Trophoblast cell (in vitro differentiated cells and primary cell): ENCODE measurements at regions not wholly inside any gene's neighbourhood (a gene's known extent, or its start where the extent isn't known, plus 50 kb on each side); places are given as distances from the start of the nearest gene placed in this dataset.

ENCODE experiments used
- DNase-seq, 2 donors: peaks; one replicate each; pipeline ENCODE4 v3.0.0-alpha.2; 2016
- H2AFZ ChIP-seq: 2 replicates; pipeline ENCODE4 v1.6.1; 2013; ENCODE audit warnings: low read length, moderate library complexity, mild to moderate bottlenecking; ENCODE audit not compliant: insufficient read depth, poor library complexity
- H2AK5ac ChIP-seq: 2 replicates; pipeline ENCODE4 v1.6.1; 2013; ENCODE audit warnings: mild to moderate bottlenecking, low read length
- H2BK120ac ChIP-seq: 2 replicates; pipeline ENCODE4 v1.6.1; 2013; ENCODE audit warnings: low read length, mild to moderate bottlenecking, moderate library complexity; ENCODE audit not compliant: insufficient read depth, poor library complexity
- H2BK12ac ChIP-seq: 2 replicates; pipeline ENCODE4 v1.6.1; 2013; ENCODE audit warnings: mild to moderate bottlenecking, low read length, moderate library complexity
- H2BK5ac ChIP-seq: 2 replicates; pipeline ENCODE4 v1.6.1; 2013; ENCODE audit warnings: low read length, low read depth, moderate library complexity, mild to moderate bottlenecking; ENCODE audit not compliant: poor library complexity
- H3K14ac ChIP-seq: 2 replicates; pipeline ENCODE4 v1.6.1; 2013; ENCODE audit warnings: mild to moderate bottlenecking, low read length
- H3K18ac ChIP-seq: 2 replicates; pipeline ENCODE4 v1.6.1; 2013; ENCODE audit warnings: mild to moderate bottlenecking, low read length
- H3K23ac ChIP-seq: 2 replicates; pipeline ENCODE4 v1.6.1; 2013; ENCODE audit warnings: low read length
- H3K27ac ChIP-seq: 2 replicates; pipeline ENCODE4 v1.5.1; 2013; ENCODE audit warnings: low read depth, mild to moderate bottlenecking, inconsistent platforms, low read length, moderate library complexity
- H3K27me3 ChIP-seq: 2 replicates; pipeline ENCODE4 v1.6.1; 2013; ENCODE audit warnings: inconsistent platforms, mild to moderate bottlenecking, low read length, moderate library complexity; ENCODE audit not compliant: insufficient read depth
- H3K36me3 ChIP-seq, 2 experiments: 1 replicate in 1 of 2; 2 replicates in 1 of 2; pipeline ENCODE4 v1.6.1; 2013; ENCODE audit warnings: low read length in 2 of 2, mild to moderate bottlenecking in 2 of 2, moderate library complexity in 1 of 2; ENCODE audit not compliant: insufficient read depth in 2 of 2, control insufficient read depth in 1 of 2
- H3K4ac ChIP-seq: 2 replicates; pipeline ENCODE4 v1.6.1; 2013; ENCODE audit warnings: low read depth, mild to moderate bottlenecking, low read length, moderate library complexity
- H3K4me1 ChIP-seq, 2 experiments: 1 replicate in 1 of 2; 2 replicates in 1 of 2; pipeline ENCODE4 v1.6.1; 2013; ENCODE audit warnings: low read length in 2 of 2, mild to moderate bottlenecking in 2 of 2, moderate library complexity in 1 of 2; ENCODE audit not compliant: insufficient read depth in 2 of 2, control insufficient read depth in 1 of 2
- H3K4me2 ChIP-seq: 2 replicates; pipeline ENCODE4 v1.6.1; 2013; ENCODE audit warnings: inconsistent platforms, mild to moderate bottlenecking, low read length, moderate library complexity
- H3K4me3 ChIP-seq: 2 replicates; pipeline ENCODE4 v1.5.1; 2013; ENCODE audit warnings: mild to moderate bottlenecking, low read depth, low read length, inconsistent platforms
- H3K79me1 ChIP-seq: one replicate; pipeline ENCODE4 v1.6.1; 2013; ENCODE audit warnings: low read length
- H3K79me2 ChIP-seq: 2 replicates; pipeline ENCODE4 v1.6.1; 2013; ENCODE audit warnings: low read length, mild to moderate bottlenecking; ENCODE audit not compliant: control insufficient read depth, insufficient read depth, poor library complexity
- H3K9ac ChIP-seq: 2 replicates; pipeline ENCODE4 v1.6.1; 2013; ENCODE audit warnings: mild to moderate bottlenecking, low read length
- H3K9me3 ChIP-seq: 2 replicates; pipeline ENCODE4 v1.6.1; 2013; ENCODE audit warnings: low read depth, mild to moderate bottlenecking, control low read depth, inconsistent platforms, low read length; ENCODE audit not compliant: insufficient read depth
- H4K12ac ChIP-seq: 2 replicates; pipeline ENCODE4 v1.6.1; 2013; ENCODE audit warnings: low read depth, mild to moderate bottlenecking, low read length, moderate library complexity
- H4K8ac ChIP-seq: 2 replicates; pipeline ENCODE4 v1.6.1; 2013; ENCODE audit warnings: low read depth, mild to moderate bottlenecking, low read length, moderate library complexity
- H4K91ac ChIP-seq: one replicate; pipeline ENCODE4 v1.6.1; 2013; ENCODE audit warnings: low read depth, mild to moderate bottlenecking, low read length, moderate library complexity
- WGBS: extraction: QIAGEN DNeasy Blood & Tissue Kit; methylation state at CpG from one replicate; pipeline ENCODE4 v1.1.7; 2013; ENCODE audit warnings: missing lambda C conversion rate; ENCODE audit not compliant: insufficient read length, insufficient coverage; ENCODE audit errors: extremely low coverage; 5-methylcytosine and 5-hydroxymethylcytosine counted together

- Histone ChIP-seq H3K9me3 (peaks cover 6% of the 10 kb centered on the region), H3K36me3 (no peaks in the 10 kb centered on the region), H4K91ac (no peak overlapping the region), H2BK120ac (no peak overlapping the region), H3K4me2 (no peak overlapping the region), H3K27me3 (no peaks in the 10 kb centered on the region), H3K79me2 (no peaks in the 10 kb centered on the region), H2AK5ac (no peak overlapping the region), H2BK5ac (no peak overlapping the region), H3K79me1 (no peaks in the 10 kb centered on the region), H3K4me3 (no peak overlapping the region), H2AFZ (no peak overlapping the region), H3K4ac (no peak overlapping the region), H2BK12ac (no peak overlapping the region), H3K23ac (no peak overlapping the region), H3K18ac (no peak overlapping the region), H3K4me1 (no peaks in the 10 kb centered on the region), H4K12ac (no peak overlapping the region), H3K14ac (no peak overlapping the region), H4K8ac (no peak overlapping the region), H3K9ac (no peak overlapping the region), H3K27ac (no peak overlapping the region)
- WGBS = no CpG with 5 or more reads among the region's 5 CpGs
- DNase-seq = no peak
These were observed 590.9 kb downstream of the AJAP1 start for GRCh38 chr1:5245348-5245747.

- peaks cover 6% of the 10 kb centered on the region for H3K9me3 ChIP-seq
- H3K4me1 ChIP-seq = no peaks in the 10 kb centered on the region
- H4K8ac ChIP-seq = no peak overlapping the region
- H3K27me3 ChIP-seq = no peaks in the 10 kb centered on the region
- H3K79me2 ChIP-seq = no peaks in the 10 kb centered on the region
- no peak overlapping the region for H3K4ac ChIP-seq
- H3K18ac ChIP-seq = no peak overlapping the region
- WGBS = no CpG with 5 or more reads among the region's 13 CpGs
- no peaks in the 10 kb centered on the region for H3K79me1 ChIP-seq
- no peak overlapping the region for H2BK12ac ChIP-seq
- no peak overlapping the region for H3K27ac ChIP-seq
- H3K14ac ChIP-seq = no peak overlapping the region
- no peak overlapping the region for H4K12ac ChIP-seq
- H3K36me3 ChIP-seq = no peaks in the 10 kb centered on the region
- H2AK5ac ChIP-seq = no peak overlapping the region
- H2BK5ac ChIP-seq = no peak overlapping the region
- H2BK120ac ChIP-seq = no peak overlapping the region
- H3K4me2 ChIP-seq = no peak overlapping the region
- no peak overlapping the region for H3K23ac ChIP-seq
- H2AFZ ChIP-seq = no peak overlapping the region
- no peak for DNase-seq
- no peak overlapping the region for H3K4me3 ChIP-seq
- H4K91ac ChIP-seq = no peak overlapping the region
- no peak overlapping the region for H3K9ac ChIP-seq
These were observed 590.3 kb downstream of the AJAP1 start for GRCh38 chr1:5244631-5245285.

- no peak overlapping the region for H2AK5ac ChIP-seq
- H3K9me3 ChIP-seq = peaks cover 3% of the 10 kb centered on the region
- H3K9ac ChIP-seq = no peak overlapping the region
- no peak overlapping the region for H3K27ac ChIP-seq
- no peaks in the 10 kb centered on the region for H3K79me2 ChIP-seq
- no CpG with 5 or more reads among the region's 5 CpGs for WGBS
- no peak for DNase-seq
- H3K36me3 ChIP-seq = no peaks in the 10 kb centered on the region
- no peaks in the 10 kb centered on the region for H3K79me1 ChIP-seq
- H2AFZ ChIP-seq = no peak overlapping the region
- no peak overlapping the region for H4K91ac ChIP-seq
- no peak overlapping the region for H3K4me3 ChIP-seq
- no peak overlapping the region for H2BK12ac ChIP-seq
- H3K23ac ChIP-seq = no peak overlapping the region
- no peak overlapping the region for H3K14ac ChIP-seq
- no peak overlapping the region for H3K4ac ChIP-seq
- no peak overlapping the region for H2BK120ac ChIP-seq
- no peak overlapping the region for H3K4me2 ChIP-seq
- no peak overlapping the region for H2BK5ac ChIP-seq
- H3K4me1 ChIP-seq = no peaks in the 10 kb centered on the region
- no peak overlapping the region for H3K18ac ChIP-seq
- no peak overlapping the region for H4K8ac ChIP-seq
- no peak overlapping the region for H4K12ac ChIP-seq
- H3K27me3 ChIP-seq = no peaks in the 10 kb centered on the region
These were observed 588.4 kb downstream of the AJAP1 start for GRCh38 chr1:5242850-5243249.

GRCh38 chr1:5239911-5240310 lies 585.5 kb downstream of the AJAP1 start:
- WGBS = no CpG with 5 or more reads among the region's 5 CpGs
- H3K9ac ChIP-seq = no peak overlapping the region
- no peaks in the 10 kb centered on the region for H3K36me3 ChIP-seq
- no peaks in the 10 kb centered on the region for H3K4me1 ChIP-seq
- no peak overlapping the region for H2AK5ac ChIP-seq
- no peak overlapping the region for H3K27ac ChIP-seq
- no peak for DNase-seq
- no peak overlapping the region for H3K14ac ChIP-seq
- no peaks in the 10 kb centered on the region for H3K79me1 ChIP-seq
- H3K4ac ChIP-seq = no peak overlapping the region
- H3K79me2 ChIP-seq = no peaks in the 10 kb centered on the region
- H4K91ac ChIP-seq = no peak overlapping the region
- no peak overlapping the region for H2AFZ ChIP-seq
- no peak overlapping the region for H4K8ac ChIP-seq
- H3K4me3 ChIP-seq = no peak overlapping the region
- no peaks in the 10 kb centered on the region for H3K27me3 ChIP-seq
- no peak overlapping the region for H2BK120ac ChIP-seq
- no peak overlapping the region for H2BK12ac ChIP-seq
- H3K23ac ChIP-seq = no peak overlapping the region
- no peak overlapping the region for H3K4me2 ChIP-seq
- H3K18ac ChIP-seq = no peak overlapping the region
- H4K12ac ChIP-seq = no peak overlapping the region
- H2BK5ac ChIP-seq = no peak overlapping the region
- H3K9me3 ChIP-seq = peaks cover 3% of the 10 kb centered on the region
